Activated naive CD8-positive, alpha-beta T cell treated with anti-CD3 and anti-CD28 coated beads, Interleukin-2, amount 10 ng/mL, durations not matched to agents 7 days and 5 days (primary cell): ENCODE measurements at regions not wholly inside any gene's neighbourhood (a gene's known extent, or its start where the extent isn't known, plus 50 kb on each side); places are given as distances from the start of the nearest gene placed in this dataset.

Source experiments
- ATAC-seq: fragments of 150-1000 bp; cut with Tn5 transposase; one replicate; pipeline ENCODE4 v1.10.0; 2021; ENCODE audit warnings: low read depth, moderate library complexity
- POLR2A ChIA-PET: fragments of 350-600 bp; sonication (Branson Sonifier 250); formaldehyde crosslinking; loops from one replicate; lab custom pipeline; 2021; ENCODE audit warnings: antibody characterized with exemption; lab: Charles Lee
- DNase-seq: peaks from one replicate; pipeline ENCODE4 v3.0.0; 2021
- H3K27ac Mint-ChIP-seq: one replicate; pipeline ENCODE4 v1.8.0; 2022; ENCODE audit warnings: mild to moderate bottlenecking, mixed read lengths
- H3K27me3 Mint-ChIP-seq: one replicate; pipeline ENCODE4 v1.8.0; 2022; ENCODE audit warnings: mild to moderate bottlenecking, moderate library complexity, mixed read lengths
- H3K36me3 Mint-ChIP-seq: one replicate; pipeline ENCODE4 v1.8.0; 2021; ENCODE audit warnings: mild to moderate bottlenecking, mixed read lengths
- H3K4me1 Mint-ChIP-seq: one replicate; pipeline ENCODE4 v1.8.0; 2021; ENCODE audit warnings: mixed read lengths
- H3K4me3 Mint-ChIP-seq: one replicate; pipeline ENCODE4 v1.8.0; 2022; ENCODE audit warnings: mild to moderate bottlenecking, moderate library complexity, mixed read lengths
- H3K9me3 Mint-ChIP-seq: one replicate; pipeline ENCODE4 v1.8.0; 2021; ENCODE audit warnings: mixed read lengths

DNA sequence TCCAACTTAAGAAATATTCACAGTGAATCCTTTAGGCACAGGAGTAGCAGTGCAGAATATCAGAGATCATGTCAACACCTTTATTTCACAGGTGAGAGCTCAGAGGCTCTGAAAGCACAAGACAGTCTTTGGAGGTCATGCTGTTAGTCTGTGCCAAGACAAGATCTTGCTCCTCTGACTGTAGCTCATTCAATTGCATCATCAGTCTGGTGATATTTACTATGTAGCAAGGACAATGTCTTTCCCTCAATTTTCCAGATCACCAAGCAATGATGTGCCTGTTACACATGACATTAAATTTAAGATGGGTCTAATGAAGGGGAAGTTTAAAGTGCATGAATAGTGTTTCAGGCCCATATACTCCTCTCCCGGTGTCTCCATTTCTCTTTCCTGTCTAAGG lies 277.5 kb downstream of the IL15 start:
- DNase-seq: no peak
- no peak for ATAC-seq
- Mint-ChIP-seq H3K36me3 (no peaks in the 10 kb centered on the region), H3K27ac (no peak overlapping the region), H3K27me3 (peaks cover 8% of the 10 kb centered on the region), H3K4me3 (no peak overlapping the region), H3K4me1 (no peaks in the 10 kb centered on the region), H3K9me3 (no peaks in the 10 kb centered on the region)
- POLR2A ChIA-PET: no interaction called here

DNA sequence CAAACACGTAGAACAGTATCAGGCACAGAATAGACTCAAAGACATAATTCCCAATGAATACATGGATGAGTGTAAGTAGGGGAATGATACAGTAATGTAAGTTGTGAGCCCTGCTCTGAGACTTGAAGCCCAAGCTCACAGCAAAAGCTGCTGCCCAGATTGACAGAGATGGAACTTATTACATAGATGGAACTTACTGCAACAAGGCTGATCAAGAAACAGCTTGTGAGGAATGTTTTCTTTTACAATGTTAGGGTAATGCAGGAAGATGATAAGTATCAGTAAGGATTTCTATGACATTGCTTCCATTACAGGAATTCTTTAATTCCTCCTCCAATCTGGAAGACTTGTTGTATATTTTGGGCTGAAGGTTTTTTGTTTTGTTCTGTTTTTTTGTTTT lies 278.4 kb downstream of the IL15 start:
- no peak for DNase-seq
- no peaks in the 10 kb centered on the region for H3K4me1 Mint-ChIP-seq
- H3K36me3 Mint-ChIP-seq: no peaks in the 10 kb centered on the region
- H3K4me3 Mint-ChIP-seq: no peak overlapping the region
- no peaks in the 10 kb centered on the region for H3K9me3 Mint-ChIP-seq
- peaks cover 6% of the 10 kb centered on the region for H3K27me3 Mint-ChIP-seq
- ATAC-seq: no peak
- POLR2A ChIA-PET: no interaction called here
- no peak overlapping the region for H3K27ac Mint-ChIP-seq

DNA sequence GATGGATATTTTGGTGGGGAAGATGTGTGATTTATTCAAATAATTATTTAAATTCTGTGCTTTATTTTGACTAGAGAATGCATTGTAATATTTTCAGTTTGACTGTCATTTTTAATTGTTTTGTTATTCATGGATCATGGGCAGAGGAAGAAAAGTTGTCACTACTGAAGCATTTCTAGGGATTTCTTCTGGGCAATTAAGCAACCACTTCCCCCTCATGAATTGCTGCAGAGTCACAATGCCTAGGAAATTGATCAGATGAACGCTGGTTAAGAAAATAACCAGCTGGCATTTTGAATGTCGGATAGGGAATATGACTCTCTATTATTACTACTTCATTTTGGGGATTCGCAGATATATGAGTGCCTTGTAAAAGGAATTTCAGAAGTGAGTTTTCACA lies 283.3 kb downstream of the IL15 start:
- DNase-seq (no peak), ATAC-seq (no peak)
- no peak overlapping the region for H3K4me3 Mint-ChIP-seq
- H3K9me3 Mint-ChIP-seq: peaks cover 1% of the 10 kb centered on the region
- peaks cover 3% of the 10 kb centered on the region for H3K27me3 Mint-ChIP-seq
- H3K36me3 Mint-ChIP-seq: no peaks in the 10 kb centered on the region
- H3K4me1 Mint-ChIP-seq: no peaks in the 10 kb centered on the region
- POLR2A ChIA-PET: no interaction called here
- H3K27ac Mint-ChIP-seq: no peak overlapping the region

DNA sequence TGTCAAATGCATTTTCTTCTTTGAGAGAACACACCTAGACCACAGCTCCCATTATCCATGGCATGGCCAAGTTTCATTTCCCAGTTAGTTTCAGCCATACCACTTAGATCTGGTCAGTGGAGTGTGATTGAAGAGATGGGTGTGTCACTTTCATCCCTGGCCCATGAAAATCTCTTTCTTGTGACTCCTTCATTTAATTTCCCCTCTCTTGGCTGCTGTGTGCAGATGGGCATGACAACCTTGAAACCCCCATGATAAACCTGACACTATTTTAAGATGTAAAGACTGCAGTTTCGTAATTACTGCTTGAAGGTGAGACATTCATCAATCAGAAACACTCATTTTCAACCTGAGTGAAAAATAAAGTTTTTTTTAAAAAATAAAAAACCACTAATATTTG lies 284.9 kb downstream of the IL15 start:
- H3K9me3 Mint-ChIP-seq: peaks cover 1% of the 10 kb centered on the region
- POLR2A ChIA-PET: no interaction called here
- DNase-seq (no peak), ATAC-seq (no peak)
- H3K36me3 Mint-ChIP-seq: no peaks in the 10 kb centered on the region
- H3K27me3 Mint-ChIP-seq: peaks cover 3% of the 10 kb centered on the region
- H3K27ac Mint-ChIP-seq: no peak overlapping the region
- H3K4me3 Mint-ChIP-seq: no peak overlapping the region
- no peaks in the 10 kb centered on the region for H3K4me1 Mint-ChIP-seq

DNA sequence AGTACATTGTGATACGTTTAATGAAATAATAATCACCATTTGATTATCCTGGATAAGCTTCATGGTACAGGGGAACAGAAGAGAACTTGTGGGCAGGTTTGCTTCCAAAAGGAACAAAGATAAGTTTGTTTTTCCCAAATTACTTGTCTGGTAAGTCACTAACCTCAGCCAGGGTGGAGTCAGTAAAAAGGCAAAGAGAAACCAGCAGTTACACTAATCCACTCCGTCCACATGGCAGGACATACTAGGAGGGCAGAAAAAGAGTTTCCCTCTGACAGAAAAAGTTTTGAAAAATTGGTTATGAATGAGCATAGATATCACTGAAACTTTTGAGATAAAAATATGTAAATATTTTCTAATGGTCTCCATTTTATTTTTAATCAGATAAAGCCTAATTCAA lies 285.9 kb downstream of the IL15 start:
- POLR2A ChIA-PET: no interaction called here
- Mint-ChIP-seq H3K9me3 (peaks cover 1% of the 10 kb centered on the region), H3K4me3 (no peak overlapping the region), H3K36me3 (no peaks in the 10 kb centered on the region), H3K4me1 (no peaks in the 10 kb centered on the region), H3K27me3 (peaks cover 3% of the 10 kb centered on the region), H3K27ac (no peak overlapping the region)
- DNase-seq (no peak), ATAC-seq (no peak)

DNA sequence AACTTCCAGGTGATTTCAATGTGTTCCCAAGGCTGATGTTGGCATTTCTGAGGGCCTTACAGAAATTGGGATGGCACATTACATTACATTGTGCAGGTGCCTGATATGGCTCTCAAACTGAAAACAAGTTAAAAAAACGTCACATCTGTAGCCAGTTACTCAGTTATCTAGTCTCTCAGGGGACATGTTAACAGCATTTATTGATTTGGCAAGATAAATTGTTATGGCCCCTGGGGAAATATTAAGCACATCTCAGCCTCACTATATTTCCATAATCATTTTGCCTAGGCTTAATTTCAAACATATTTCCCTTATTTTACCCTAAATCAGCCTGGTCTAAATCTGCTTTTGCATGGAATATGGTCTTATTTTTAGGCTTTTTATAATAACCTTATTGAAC lies 290.0 kb downstream of the IL15 start:
- ATAC-seq: no peak
- Mint-ChIP-seq H3K4me1 (no peaks in the 10 kb centered on the region), H3K4me3 (no peak overlapping the region), H3K27ac (no peak overlapping the region), H3K9me3 (peaks cover 1% of the 10 kb centered on the region), H3K36me3 (no peaks in the 10 kb centered on the region), H3K27me3 (no peaks in the 10 kb centered on the region)
- POLR2A ChIA-PET: no interaction called here
- no peak for DNase-seq

DNA sequence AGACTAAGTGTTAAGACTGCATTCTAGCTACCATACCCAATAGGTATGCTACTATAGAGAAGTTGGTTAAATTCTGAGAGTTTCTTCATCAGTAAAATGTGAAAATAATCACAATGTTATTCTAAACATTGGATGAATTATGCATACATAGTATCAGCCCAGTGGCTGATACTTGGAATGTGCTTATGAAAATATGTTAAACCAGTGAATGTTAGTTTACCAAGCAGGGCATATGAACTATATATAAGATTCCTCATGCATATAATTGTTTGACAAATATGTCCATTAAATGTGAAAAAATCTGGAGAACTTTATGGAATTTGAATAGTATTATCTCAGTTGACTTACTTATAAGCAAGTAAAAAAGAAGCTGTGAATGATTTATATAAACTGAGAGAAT lies 296.1 kb downstream of the IL15 start:
- ATAC-seq: no peak
- POLR2A ChIA-PET: no interaction called here
- H3K4me3 Mint-ChIP-seq: no peak overlapping the region
- peaks cover 3% of the 10 kb centered on the region for H3K27me3 Mint-ChIP-seq
- H3K4me1 Mint-ChIP-seq: no peaks in the 10 kb centered on the region
- peaks cover 5% of the 10 kb centered on the region for H3K9me3 Mint-ChIP-seq
- no peak overlapping the region for H3K27ac Mint-ChIP-seq
- DNase-seq: no peak
- H3K36me3 Mint-ChIP-seq: no peaks in the 10 kb centered on the region

DNA sequence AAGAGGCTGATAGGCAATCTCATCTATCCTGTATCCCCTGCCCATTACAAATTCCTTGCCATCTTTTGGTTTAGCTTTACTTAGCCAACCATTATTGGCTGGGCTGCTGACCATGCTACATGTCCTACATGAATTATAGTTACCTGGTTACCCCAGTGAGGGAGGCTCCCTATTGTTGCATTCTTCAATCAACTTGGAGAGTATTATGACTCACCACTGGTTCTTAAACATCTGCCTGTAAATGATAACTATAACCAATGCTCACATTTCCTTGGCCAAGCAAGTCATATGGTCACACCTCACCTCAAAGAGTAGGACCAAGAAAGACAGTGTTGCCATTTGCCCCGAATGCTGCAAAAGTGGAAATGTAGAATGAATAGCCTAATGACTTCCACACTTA lies 297.6 kb downstream of the IL15 start:
- no peaks in the 10 kb centered on the region for H3K4me1 Mint-ChIP-seq
- peaks cover 9% of the 10 kb centered on the region for H3K9me3 Mint-ChIP-seq
- no peak overlapping the region for H3K4me3 Mint-ChIP-seq
- no peak for DNase-seq
- no peak for ATAC-seq
- POLR2A ChIA-PET: no interaction called here
- H3K27ac Mint-ChIP-seq: no peak overlapping the region
- H3K27me3 Mint-ChIP-seq: peaks cover 3% of the 10 kb centered on the region
- H3K36me3 Mint-ChIP-seq: no peaks in the 10 kb centered on the region

DNA sequence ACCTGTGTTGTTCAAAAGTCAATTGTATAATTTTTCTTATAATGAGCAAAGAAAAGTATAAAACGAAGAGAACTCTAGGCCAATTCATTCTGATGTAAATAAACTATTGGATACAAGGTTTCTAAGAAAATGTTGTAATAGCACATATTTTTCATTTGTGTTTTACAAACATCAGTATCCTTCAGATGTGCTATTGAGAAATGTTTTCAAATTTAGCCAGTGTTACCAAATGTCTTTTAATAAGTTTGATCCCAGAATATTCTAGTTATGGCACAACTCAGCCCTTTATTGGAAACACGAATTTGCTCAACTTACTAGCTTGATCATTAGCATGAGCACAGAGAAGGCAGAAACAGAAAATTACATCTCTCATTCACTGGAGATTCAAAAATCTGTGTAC lies 319.3 kb downstream of the IL15 start:
- ATAC-seq (no peak), DNase-seq (no peak)
- H3K9me3 Mint-ChIP-seq: no peaks in the 10 kb centered on the region
- H3K27me3 Mint-ChIP-seq: no peaks in the 10 kb centered on the region
- no peaks in the 10 kb centered on the region for H3K36me3 Mint-ChIP-seq
- H3K4me1 Mint-ChIP-seq: no peaks in the 10 kb centered on the region
- no peak overlapping the region for H3K27ac Mint-ChIP-seq
- POLR2A ChIA-PET: no interaction called here
- H3K4me3 Mint-ChIP-seq: no peak overlapping the region

DNA sequence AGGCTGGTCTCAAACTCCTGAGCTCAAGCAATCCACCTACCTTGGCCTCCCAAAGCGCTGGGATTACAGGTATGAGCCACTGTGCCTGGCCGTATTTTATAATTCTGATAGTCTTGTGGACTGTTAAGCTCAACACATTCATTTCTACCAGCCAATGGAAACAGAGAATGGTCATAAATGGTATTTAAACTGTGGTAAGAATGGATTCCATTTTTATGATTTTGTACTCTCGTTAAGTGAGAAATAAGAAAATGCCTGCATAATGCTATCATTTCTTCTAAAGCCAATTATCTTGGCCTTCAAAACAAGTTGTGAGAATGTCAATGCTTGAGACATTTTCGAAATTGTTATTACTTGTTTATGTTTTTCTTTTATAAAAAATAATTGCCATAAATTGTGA lies 321.0 kb downstream of the IL15 start:
- H3K4me3 Mint-ChIP-seq: no peak overlapping the region
- POLR2A ChIA-PET: no interaction called here
- peaks cover 3% of the 10 kb centered on the region for H3K27me3 Mint-ChIP-seq
- no peaks in the 10 kb centered on the region for H3K9me3 Mint-ChIP-seq
- no peak for ATAC-seq
- no peaks in the 10 kb centered on the region for H3K4me1 Mint-ChIP-seq
- no peaks in the 10 kb centered on the region for H3K36me3 Mint-ChIP-seq
- no peak overlapping the region for H3K27ac Mint-ChIP-seq
- no peak for DNase-seq

DNA sequence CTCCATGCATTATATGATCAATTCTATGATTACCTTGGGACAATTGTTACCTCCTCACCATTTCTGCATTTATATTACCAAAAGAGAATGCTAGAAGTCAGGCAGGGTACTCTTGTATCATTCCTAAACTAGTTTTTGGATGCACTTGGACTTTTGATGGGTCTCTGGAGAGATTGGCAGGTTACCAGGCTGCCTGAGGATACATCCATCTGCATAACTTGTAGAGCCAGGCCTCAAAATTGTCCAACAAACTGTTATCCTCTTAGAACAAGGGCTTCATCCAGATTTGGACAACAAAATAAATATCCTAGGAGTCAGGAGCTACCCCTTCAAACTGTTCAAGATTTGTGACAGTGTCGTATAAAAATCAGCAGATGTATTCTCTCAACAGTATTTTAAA lies 326.1 kb downstream of the IL15 start:
- POLR2A ChIA-PET: no interaction called here
- Mint-ChIP-seq H3K4me3 (no peak overlapping the region), H3K36me3 (no peaks in the 10 kb centered on the region), H3K27me3 (peaks cover 3% of the 10 kb centered on the region), H3K27ac (no peak overlapping the region), H3K4me1 (no peaks in the 10 kb centered on the region), H3K9me3 (peaks cover 3% of the 10 kb centered on the region)
- DNase-seq (no peak), ATAC-seq (no peak)

DNA sequence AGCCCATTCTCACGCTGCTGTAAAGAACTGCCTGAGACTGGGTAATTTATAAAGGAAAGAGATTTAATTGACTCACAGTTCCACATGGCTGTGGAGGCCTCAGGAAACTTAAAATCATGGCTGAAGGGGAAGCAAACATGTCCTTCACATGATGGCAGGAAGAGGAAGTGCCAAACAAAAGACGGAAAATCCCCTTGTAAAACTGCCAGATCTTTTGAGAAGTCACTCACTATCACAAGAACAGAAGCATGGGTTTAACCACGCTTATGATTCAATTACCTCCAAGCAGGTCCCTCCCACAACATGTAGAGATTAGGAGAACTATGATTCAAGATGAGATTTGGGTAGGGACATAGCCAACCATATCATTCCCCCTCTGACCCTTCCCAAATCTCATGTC lies 335.5 kb downstream of the IL15 start:
- no peak for ATAC-seq
- no peaks in the 10 kb centered on the region for H3K4me1 Mint-ChIP-seq
- H3K27me3 Mint-ChIP-seq: no peaks in the 10 kb centered on the region
- no peaks in the 10 kb centered on the region for H3K9me3 Mint-ChIP-seq
- no peak overlapping the region for H3K27ac Mint-ChIP-seq
- H3K36me3 Mint-ChIP-seq: no peaks in the 10 kb centered on the region
- H3K4me3 Mint-ChIP-seq: no peak overlapping the region
- no peak for DNase-seq
- POLR2A ChIA-PET: no interaction called here

DNA sequence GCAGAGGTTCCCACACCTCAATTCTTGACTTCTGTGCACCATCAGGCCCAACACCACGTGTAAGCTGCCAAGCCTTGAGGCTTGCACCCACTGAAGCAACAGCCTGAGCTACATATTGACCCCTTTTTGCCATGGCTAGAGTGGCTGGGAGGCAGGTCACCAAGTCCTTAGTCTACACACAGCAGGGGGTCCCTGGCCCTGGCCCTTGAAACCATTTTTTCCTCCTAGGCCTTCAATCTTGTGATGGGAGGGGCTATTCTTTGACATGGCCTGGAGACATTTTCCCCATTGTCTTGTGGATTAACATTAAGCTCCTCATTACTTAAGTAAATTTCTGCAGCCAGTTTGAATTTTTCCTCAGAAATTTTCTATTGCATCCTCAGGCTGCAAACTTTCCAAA lies 336.6 kb downstream of the IL15 start:
- Mint-ChIP-seq H3K9me3 (no peaks in the 10 kb centered on the region), H3K27me3 (no peaks in the 10 kb centered on the region), H3K4me3 (no peak overlapping the region), H3K27ac (no peak overlapping the region), H3K4me1 (no peaks in the 10 kb centered on the region), H3K36me3 (no peaks in the 10 kb centered on the region)
- POLR2A ChIA-PET: no interaction called here
- ATAC-seq: no peak
- DNase-seq: no peak
